Femur (tissue), 1 donor: ENCODE measurements at regions not wholly inside any gene's neighbourhood (a gene's known extent, or its start where the extent isn't known, plus 50 kb on each side); places are given as distances from the start of the nearest gene placed in this dataset.
"Not testable (repeated sequence)": the region's sequence is repeated elsewhere in the genome, so short reads cannot be mapped to it uniquely, and the experiment has no call there.

Experiments used
- DNase-seq: peaks from one replicate; pipeline ENCODE4 v3.0.0-alpha.2; 2017

DNA sequence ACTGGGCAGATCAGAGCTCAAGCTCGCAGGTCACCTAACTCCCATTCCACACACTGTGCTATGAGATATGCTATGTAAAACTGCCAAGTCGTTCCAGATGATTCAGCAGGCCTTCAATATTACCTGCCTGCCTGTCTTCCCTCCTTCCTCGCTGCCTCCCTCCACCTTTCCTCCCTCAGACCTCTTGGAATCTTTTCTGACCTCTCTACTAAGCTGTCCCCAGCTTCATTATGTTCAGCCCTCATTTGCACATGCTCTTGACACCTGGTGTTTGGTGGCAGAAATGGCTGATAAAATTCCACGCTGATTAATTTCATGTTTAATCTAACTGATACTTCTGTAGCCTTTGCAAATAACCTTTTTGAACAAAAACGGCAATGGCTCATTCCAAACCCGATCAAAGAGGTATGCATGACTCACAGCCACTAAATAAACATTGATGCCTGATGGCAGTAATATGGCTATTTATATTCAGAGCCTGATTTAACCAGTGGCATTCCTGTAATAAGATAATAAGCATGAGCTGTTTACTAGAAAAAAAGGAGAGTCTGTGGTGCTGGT lies 130.8 kb upstream of the EGLN3 start:
- no peak for DNase-seq

DNA sequence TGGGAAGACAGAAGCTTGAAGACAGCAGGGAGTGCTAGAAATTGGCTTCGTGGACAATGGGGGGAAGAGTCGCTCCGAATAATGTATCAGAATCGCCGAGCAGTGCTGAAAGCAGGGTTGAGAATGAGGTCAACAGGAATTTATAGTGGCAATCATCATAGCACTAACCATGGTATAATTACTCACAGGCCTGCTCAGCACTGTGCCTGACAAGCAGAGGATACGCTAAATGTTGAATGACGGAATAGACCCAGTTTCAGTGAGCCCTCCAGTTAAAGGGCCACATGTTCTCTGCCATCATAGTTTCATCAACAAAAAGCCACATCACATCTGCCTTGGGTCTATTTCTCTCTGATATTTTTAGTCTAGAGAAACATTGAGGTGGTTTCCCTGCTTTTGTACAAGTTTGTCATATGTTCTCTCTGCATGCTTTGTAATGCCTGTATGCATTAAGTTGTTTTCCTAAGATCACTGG lies 130.3 kb upstream of the EGLN3 start:
- DNase-seq = no peak

DNA sequence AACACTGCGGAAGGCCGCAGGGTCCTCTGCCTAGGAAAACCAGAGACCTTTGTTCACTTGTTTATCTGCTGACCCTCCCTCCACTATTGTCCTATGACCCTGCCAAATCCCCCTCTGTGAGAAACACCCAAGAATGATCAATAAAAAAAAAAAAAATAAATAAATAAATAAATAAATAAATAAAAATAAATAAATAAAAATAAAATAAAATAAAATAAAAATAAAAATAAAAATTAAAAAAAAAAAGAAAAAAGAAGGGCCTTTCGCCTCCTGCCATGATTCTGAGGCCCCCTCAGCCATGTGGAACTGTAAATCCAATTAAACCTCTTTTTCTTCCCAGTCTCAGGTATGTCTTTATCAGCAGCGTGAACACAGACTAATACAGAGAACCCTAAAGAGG lies 128.8 kb upstream of the EGLN3 start:
- DNase-seq = not testable (repeated sequence)

DNA sequence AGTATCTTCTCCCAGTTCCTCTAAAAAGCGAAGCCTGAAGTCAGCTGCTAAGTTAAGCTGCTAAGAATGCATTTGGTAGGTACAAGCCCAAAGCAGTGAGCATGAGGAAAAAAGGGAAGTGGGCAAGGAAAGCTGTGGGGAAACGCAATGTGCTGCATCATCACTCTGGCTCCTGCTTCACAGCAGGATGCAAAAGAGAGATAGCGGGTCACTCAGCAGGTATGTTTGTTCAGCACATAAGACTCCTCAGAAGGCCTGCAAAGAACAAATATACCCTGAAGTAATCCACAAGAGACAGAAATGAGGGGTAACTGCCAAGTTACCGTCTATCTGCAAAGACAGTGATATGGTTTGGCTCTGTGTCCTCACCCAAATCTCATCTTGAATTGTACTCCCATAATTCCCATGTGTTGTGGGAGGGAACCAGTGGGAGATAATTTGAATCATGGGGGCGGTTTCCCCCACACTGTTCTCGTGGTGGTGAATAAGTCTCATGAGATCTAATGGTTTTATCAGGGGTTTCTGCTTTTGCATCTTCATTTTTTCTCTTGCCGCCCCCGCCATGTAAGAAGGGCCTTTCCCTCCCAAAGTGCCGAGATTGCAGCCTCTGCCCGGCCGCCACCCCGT lies 127.4 kb upstream of the EGLN3 start:
- no peak for DNase-seq

DNA sequence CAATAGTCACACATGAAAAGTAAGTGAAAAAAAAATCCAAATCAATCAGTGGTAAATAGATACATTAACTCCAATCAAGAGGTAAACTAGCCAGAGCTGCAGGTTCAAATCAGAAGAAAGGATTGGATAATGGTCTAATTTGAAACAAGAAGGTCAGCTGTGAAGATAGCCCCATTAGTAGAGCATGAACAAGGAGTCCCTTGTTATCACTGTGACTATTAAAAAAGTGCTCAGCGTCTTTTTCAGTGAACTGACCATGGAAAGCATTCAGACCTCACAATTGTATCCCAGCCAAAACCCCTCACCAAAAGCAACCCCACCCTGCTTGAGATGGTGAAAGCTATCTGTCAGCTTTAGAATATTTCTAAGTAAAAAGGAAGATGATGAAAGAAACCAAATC lies 125.0 kb upstream of the EGLN3 start:
- DNase-seq = no peak

DNA sequence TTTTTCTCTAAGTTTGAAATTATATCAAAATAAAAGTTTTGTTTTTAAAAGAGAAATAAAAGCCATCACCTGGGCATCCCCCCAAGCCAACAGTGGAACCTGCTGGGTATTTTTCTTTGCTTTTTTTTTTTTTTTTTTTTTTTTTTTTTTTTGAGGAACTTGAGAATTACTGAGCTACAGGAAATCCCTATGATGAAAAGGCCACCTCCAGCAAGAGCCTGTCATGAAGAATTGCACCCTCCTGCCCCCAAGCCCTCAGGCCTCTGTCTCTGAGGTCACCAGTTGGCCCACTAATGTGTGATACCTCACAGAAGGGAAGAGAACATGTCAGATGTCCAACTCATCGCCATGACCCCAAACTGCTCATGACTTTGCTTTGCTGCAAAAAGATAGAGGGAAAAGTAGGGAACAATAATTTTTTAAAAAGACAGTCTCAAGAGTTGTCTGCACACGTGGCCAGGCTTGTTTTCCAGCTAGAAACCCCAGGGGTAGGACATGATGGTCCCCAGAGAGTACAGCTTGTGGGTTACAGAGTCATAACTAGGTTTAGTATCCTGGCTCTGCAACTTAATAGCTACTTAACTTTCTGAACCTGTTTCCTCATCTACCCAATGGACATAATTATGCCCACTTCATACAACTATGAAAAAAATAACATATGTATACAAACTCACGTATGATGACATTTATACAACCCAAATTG lies 124.3 kb upstream of the EGLN3 start:
- no peak for DNase-seq

DNA sequence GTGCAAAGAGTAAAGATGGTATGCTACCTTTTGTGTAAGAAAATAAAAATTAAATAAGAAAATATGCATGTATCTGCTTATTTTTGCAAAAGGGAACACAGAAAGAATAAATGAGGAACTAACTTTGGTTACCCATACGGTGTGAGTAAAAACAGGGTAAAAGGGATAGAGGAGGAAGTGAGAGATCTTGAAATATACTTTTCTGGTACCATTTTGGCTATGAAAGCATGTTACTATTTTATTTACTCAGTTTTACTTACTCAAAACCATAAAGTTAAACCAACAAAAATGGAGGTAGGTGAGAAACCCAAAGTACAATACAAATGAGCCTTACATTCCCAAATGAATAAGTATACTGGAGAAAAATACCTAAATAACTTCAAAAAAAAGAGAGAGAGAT lies 122.0 kb upstream of the EGLN3 start:
- DNase-seq = no peak

DNA sequence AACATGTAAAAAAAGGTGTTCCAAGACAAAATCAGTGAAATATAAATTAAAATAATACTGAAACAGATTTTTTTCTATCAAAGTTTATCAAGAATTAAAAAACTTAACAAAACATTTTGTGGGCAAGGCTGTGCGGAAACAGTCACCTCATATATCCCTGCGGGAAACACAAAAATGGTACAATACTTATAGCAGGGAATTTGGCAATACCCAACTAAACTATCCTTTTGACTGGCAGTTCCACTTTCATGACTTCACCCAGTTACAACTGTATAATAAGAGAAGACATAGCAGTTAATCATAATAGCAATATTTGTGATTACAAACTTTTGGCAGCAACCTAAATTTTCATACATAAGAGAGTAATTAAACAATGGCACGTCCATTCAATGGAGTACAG lies 121.5 kb upstream of the EGLN3 start:
- DNase-seq = no peak

DNA sequence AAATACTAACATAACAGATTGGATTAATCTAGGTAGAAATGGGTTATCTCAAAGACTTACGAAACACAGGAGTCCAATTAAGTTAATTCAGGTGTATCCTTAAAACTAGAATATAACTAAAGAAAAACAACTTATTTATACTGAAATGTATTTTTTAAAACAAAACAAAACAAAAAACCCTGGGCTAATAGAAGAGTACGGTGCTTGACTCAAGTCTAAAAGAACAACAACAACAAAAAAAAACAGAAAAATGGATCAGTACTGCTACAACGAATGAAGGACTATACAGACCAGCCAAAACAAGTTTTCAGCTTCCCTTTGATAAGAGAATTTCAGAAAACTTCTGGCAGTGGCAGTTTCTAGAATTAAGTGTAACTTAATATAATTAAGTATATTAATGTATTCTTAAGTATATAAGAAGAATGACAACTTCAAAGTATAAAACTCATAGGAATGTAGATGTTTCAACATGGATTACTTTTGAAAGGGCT lies 120.1 kb upstream of the EGLN3 start:
- no peak for DNase-seq

DNA sequence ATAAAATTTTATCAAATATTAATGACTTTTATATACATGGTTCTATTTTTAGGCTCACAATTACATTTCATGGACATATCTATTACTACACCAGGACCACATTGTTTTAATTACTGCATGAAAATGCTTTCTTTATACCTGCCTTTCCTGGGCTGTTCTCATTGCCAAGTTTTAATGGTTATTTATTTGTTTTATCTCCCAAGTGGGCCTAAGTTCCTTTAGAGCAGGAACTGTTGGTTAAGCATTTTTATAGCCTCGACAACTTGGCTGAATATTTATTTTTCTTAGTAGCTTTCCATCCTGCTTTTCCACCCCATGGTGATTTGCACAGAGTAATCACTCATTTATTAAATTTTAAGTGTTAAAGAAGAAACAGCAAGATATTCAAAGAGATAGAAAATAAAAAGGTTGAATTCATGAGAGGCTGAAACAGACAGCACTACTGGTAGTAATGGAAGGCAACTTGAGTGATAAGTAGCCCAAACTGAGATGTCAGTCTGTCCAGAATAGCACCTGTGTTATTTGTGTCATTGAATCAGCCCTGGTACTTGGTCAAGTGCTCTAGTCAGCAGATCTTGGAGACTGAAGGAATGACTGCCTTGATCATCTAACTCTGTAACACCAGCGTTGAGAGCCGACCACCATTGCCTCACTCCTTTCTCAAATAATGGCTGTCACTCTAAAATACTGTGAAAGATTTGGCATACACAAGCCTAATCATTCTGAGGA lies 119.1 kb upstream of the EGLN3 start:
- no peak for DNase-seq

DNA sequence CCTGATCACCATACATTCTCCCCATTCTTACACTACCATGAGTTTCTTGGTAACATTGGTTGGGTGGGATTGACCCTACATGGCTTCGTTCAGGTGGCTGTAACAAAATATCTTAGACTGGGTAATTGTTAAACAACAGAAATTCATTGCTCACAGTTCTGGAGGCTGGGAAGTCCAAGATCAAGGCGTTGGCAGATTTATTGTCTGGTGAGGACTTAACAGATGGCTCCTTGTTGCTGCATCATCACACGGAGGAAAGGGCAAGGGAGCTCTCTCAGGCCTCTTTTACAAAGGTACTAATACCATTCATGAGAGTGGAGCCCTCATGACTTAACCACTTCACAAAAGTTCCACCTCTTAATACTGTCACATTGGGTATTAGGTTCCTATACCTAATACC lies 116.7 kb upstream of the EGLN3 start:
- DNase-seq = no peak

DNA sequence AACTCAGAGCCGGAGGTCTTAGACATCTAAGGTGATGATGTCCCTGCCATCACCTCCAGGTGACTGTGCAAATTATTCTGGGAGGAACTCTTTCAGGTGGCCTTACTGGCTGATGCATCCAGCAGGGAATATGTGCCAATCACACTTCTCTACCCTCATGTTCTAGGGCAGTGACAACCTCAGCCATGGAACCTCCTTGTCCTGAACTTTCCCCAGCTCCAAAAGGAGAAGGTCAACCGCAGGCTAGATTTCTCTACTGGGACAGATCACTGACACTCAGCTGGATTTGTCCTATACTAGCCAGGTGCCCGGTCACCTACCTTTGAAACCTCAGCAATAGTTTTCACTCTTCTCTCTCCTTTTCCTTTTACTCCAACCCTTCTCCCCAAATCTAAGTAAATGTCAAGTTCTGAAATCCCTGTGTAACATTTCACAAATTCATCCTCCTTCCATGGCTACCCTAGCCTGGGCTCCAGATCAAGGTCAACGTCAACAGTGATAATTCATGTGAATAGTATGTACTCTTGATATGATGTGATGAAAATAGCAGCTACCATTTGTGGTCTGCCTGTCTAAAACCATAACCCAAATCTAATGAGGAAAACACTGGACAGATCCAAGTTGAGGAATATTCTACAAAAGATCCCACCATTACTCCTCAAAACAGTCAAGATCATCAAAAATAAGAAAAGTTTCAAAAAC lies 115.0 kb upstream of the EGLN3 start:
- no peak for DNase-seq

DNA sequence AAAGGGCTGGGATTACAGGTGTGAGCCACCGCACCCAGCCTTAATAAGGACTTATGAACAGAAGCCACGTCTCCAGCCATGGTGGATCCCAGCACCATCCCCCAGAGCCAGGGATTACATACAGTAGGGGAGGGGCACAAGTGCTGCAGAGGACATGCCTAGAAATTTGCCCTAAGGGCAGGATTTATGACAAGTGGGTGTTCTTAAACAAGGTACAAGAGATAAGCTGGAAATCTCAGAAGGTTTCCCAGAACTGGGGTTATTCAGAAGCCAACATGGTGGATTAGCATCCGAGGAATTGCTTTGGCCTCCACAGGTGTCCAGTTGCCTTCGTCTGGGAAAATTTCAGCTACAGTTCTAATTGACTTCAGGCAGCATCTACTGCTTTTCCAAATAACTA lies 114.4 kb upstream of the EGLN3 start:
- DNase-seq = no peak

DNA sequence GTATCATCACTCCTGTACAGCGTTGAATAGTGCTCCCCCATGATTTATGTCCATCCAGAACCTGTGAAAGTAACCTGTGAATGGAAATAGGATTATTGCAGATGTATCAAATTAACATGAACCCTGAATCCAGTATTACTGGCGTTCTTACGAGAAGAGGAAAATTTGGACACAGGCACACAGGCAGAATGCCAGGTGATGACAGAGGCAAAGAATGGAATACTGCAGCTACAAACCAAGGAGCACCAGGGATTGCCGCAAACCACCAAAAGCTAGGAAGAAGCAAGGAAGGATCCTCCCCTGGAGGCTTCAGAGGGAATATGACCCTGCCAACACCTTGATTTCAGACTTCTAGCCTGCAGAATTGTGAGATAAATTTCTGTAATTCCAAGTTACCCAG lies 113.5 kb upstream of the EGLN3 start:
- DNase-seq = peak; percentile 77

DNA sequence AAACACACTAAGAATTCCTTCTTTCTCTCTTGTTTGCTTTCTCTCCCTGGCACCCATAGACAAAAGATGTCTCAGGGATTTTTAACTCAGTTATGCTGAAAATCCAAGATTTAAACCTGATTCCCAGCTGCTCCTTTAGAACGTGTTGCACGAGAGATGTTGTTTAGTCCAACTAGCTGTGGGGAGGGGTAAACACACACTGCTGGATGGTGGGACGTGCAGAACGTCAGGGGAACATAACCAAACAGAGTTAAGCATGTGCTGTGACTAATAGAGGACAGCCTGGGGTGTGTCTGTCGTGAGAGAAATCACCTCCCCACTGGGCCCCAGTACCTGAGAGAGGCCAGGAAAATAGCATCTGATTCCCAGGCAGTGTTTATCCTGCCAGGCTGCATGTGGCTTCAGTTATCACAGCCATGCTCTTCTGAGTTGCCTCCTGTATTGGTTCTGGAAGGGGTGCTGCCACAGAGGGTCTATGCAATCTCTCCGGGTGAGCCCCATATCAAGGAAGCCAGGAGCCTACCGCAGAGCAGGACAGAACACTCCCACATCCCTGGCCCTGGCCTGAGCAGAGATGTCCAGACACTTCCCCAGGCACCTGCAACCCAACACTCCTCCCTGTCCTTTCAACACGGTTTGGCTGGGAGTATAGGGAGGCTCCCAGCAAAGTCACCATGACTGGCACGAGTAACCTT lies 112.7 kb upstream of the EGLN3 start:
- DNase-seq = no peak

DNA sequence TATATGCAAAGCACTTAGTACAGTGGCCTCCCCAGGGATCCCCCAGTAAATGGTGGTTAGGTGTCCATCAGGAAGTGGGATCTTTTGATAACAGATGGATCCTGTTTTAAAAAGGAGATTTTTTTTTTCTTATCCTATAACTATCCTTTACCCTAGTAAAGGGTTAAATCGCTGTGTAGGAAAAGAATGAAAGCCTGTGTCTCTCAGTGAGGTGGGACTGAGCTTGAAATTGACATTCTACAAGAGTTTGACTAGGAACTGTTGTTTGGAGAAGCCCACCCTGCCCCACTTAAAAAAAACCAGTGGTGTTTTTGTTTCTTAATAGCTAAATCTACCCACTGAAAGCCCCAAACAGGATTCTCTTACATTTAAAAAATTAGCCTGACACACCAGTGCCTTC lies 112.2 kb upstream of the EGLN3 start:
- no peak for DNase-seq

DNA sequence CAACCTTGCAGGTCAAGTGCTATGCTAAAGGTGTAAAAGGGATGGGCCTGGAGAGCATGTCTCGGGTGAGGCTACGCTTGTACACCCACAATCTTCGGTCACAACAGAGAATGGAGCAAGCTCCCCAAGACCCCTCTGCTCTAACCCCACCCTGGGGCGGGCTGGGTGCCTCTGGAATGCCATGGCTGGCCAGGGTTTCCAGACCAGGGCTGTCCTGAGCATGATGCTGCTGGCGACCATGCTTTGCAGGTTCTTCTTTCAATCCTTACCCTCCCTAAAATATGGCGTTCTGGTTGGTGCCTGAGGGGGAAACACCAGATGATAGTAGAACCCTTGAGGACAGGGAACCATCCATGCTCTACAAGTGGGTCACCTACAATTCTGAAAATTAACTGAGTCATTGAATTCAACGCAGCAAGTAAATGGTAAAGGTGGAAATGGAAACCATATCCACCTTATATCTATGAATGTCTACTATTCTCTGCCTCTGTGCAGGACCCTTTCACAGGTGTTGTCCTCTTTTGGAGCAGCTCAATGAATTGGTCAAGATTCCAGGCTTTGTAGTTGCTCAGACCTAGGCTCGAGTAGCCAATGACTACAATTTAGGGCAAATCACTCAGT lies 111.6 kb upstream of the EGLN3 start:
- no peak for DNase-seq

DNA sequence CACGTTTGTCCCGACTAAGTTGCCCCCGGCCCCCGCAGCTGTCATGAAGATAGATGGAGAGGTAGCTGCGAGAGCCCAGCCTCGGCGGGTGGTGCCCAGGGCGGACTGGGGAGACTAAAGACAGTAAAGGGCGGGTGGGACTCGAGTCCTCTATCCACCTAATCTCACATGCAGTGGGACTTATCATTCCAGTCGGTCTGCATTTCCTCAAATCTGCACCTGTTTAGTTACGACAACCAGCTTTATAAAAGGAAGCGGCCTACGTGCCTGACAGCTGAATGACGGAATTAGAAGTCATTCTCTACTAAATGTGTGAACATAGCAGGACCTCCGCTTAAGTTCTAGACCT lies 109.8 kb upstream of the EGLN3 start:
- DNase-seq = no peak

DNA sequence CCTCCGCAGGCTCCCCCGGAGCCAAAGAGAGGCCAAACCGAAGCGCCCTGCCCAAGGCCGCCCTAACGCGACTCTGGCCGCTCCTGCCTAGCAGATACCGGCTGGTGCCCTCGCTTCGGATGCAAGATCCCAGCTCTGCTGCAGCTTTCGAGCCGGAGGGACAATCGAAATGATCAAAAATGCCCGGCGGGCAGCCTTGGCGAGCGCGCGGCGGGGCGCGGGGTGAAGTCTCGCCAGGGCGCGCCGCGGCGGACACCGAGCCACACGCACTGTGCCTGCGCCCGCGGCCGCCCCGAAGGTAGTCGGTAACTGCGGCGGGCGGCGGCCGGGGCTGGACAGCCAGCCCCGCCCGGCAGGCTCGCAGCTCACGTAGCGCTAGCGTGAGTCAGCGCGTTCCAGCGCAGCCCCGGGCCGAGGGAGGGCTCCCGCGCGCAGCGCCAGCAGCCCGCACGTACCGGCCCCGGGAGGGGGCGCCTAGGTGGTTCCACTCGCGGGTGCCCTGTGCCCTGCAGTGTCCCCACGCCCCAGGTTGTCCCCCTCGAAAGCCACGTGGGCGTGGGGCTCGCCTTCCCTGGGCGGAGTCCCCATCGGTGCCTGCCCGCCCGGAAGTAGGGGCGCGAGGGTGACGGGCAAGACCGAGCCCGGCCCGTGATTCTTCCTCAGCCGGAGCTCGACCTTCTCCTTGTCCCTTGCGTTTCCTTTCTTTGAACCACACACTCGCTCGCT lies 109.2 kb upstream of the EGLN3 start:
- peak; percentile 85 for DNase-seq

DNA sequence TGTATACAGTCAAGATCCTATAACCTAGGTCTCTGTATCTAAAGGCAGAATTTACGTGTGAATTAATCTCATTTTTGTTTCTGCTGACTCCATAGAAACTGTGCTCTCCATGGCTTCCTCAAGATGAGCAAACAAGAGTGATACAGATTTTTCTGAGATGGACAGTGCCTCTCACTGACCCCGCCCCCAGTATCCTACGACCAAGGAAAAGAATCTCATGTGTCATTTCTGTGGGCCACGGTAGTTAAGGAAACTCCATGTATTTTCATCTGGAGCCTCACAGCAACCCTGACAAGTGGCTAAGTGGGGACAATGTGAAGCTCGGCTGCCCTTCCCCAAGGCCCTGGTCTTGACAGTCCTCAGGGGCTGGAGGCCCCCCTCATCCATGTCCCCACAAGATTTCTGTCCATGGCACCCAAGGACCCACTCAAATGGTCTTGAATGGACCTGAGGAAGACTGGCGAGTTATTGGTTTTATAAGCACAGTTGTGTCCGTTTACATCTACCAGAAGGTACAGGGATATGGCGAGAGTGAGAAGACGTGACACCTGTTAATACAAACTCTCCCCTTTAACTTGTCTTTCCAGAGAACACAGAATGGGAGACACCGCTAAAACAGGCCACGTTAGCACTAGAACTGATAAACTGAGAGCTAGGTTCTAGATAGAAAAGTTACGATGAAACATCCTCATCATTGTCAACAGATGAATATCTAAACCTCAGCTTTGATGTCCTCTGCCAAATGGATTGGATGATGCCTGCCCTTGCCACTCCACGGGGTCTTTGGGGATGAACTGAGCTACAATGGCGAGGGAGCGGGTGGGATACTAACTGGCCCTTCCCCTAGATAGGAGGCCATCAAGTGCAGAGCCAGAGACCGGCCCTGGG lies 108.4 kb upstream of the EGLN3 start:
- no peak for DNase-seq
